Gastroesophageal sphincter (tissue), 3 donors: ENCODE measurements at regions not wholly inside any gene's neighbourhood (a gene's known extent, or its start where the extent isn't known, plus 50 kb on each side); places are given as distances from the start of the nearest gene placed in this dataset.

Experiments used
- EP300 ChIP-seq: sonication (generic); formaldehyde crosslinking; IDR thresholded peaks from one replicate; pipeline ENCODE4 v1.6.1; 2017; ENCODE audit warnings: antibody characterized with exemption, mild to moderate bottlenecking
- POLR2A ChIP-seq, 2 donors: fragments of 450-650 bp; IDR thresholded peaks; one replicate each; pipeline ENCODE4 v1.6.1; 2017; ENCODE audit warnings: antibody characterized with exemption in 2 of 2, mild to moderate bottlenecking in 2 of 2, moderate library complexity in 1 of 2
- TF ChIP-seq, protein P1 (sequence below), 4 experiments: fragments of 200-600 bp in 2 of 4; fragments of 450-650 bp in 2 of 4; sonication (generic) in 1 of 4; IDR thresholded peaks; one replicate each; pipeline ENCODE4 v1.5.1; 2017 to 2019; ENCODE audit warnings: antibody characterized with exemption in 4 of 4, mild to moderate bottlenecking in 2 of 4, moderate library complexity in 2 of 4

DNA sequence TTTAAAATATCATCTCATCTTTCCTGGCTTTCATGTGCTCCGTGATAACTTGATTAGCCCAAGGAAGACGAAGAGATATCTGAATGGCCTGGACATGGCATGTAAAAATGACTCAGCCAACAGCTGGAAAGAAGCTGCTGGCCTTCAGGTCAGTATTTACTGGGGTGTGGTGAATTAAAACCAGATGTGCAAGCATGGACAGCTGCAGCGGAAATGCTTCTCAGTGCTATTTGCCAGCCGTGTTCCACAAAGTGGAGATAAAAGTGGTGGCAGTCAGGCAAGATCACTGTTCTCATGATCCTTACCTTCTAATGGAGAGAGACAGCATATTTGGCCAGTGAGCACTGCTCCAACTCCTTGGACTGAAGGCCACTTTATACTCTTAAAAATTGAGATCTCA, 203.1 kb upstream of the VSTM2A start:
- TF ChIP-seq, protein P1, sequence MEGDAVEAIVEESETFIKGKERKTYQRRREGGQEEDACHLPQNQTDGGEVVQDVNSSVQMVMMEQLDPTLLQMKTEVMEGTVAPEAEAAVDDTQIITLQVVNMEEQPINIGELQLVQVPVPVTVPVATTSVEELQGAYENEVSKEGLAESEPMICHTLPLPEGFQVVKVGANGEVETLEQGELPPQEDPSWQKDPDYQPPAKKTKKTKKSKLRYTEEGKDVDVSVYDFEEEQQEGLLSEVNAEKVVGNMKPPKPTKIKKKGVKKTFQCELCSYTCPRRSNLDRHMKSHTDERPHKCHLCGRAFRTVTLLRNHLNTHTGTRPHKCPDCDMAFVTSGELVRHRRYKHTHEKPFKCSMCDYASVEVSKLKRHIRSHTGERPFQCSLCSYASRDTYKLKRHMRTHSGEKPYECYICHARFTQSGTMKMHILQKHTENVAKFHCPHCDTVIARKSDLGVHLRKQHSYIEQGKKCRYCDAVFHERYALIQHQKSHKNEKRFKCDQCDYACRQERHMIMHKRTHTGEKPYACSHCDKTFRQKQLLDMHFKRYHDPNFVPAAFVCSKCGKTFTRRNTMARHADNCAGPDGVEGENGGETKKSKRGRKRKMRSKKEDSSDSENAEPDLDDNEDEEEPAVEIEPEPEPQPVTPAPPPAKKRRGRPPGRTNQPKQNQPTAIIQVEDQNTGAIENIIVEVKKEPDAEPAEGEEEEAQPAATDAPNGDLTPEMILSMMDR (IDR thresholded peaks at IDR 0.05) = no peak
- TF ChIP-seq POLR2A (IDR thresholded peaks at IDR 0.05) = no peak
- no peak for TF ChIP-seq EP300
